ENCODE measurements at regions not wholly inside any gene's neighbourhood (a gene's known extent, or its start where the extent isn't known, plus 50 kb on each side); places are given as distances from the start of the nearest gene placed in this dataset.
A peak's percentile ranks its signal among the peaks of the same experiment; 100 is the strongest.

- Histone ChIP-seq H3K36me3 (ENCODE audit: control insufficient read depth, insufficient read depth, low read length) (no peaks in the 10 kb centered on the region), H3K27ac (ENCODE audit: low read depth, low read length) (peak overlapping the region; percentile 79), H3K4me1 (ENCODE audit: control insufficient read depth, insufficient read depth, low read length) (no peaks in the 10 kb centered on the region), H3K4me3 (ENCODE audit: low read depth, low read length) (no peak overlapping the region), H3K27me3 (ENCODE audit: control insufficient read depth, insufficient read depth, low read length) (no peaks in the 10 kb centered on the region), H3K9me3 (ENCODE audit: control insufficient read depth, insufficient read depth, low read length) (no peaks in the 10 kb centered on the region)
- peak in 3 of 6 donors; percentile 6 to 68 (median 56) for DNase-seq (ENCODE audit: low read depth in 4 of 6, low spot score in 6 of 6)
- WGBS (ENCODE audit: insufficient coverage): 17% methylated on average over 2 of the region's 2 CpGs
Measured at GRCh38 chr12:20211981-20212421, 156.3 kb upstream of the PDE3A start.

GRCh38 chr12:20212658-20213555 lies 155.4 kb upstream of the PDE3A start:
- Histone ChIP-seq H3K9me3 (ENCODE audit: control insufficient read depth, insufficient read depth, low read length) (no peaks in the 10 kb centered on the region), H3K27me3 (ENCODE audit: control insufficient read depth, insufficient read depth, low read length) (no peaks in the 10 kb centered on the region), H3K27ac (ENCODE audit: low read depth, low read length) (peak overlapping the region; percentile 79), H3K4me3 (ENCODE audit: low read depth, low read length) (peak overlapping the region; percentile 9), H3K4me1 (ENCODE audit: control insufficient read depth, insufficient read depth, low read length) (no peaks in the 10 kb centered on the region), H3K36me3 (ENCODE audit: control insufficient read depth, insufficient read depth, low read length) (no peaks in the 10 kb centered on the region)
- peak; percentile 70 to 95 (median 76) for DNase-seq (ENCODE audit: low read depth in 4 of 6, low spot score in 6 of 6)
- WGBS (ENCODE audit: insufficient coverage): 14% methylated on average over 6 of the region's 9 CpGs

- DNase-seq (ENCODE audit: low read depth in 4 of 6, low spot score in 6 of 6): no peak
- H3K4me3 ChIP-seq (ENCODE audit: low read depth, low read length): no peak overlapping the region
- no peak overlapping the region for H3K27ac ChIP-seq (ENCODE audit: low read depth, low read length)
- no CpG with 5 or more reads among the region's 7 CpGs for WGBS (ENCODE audit: insufficient coverage)
- H3K4me1 ChIP-seq (ENCODE audit: control insufficient read depth, insufficient read depth, low read length): no peaks in the 10 kb centered on the region
- no peaks in the 10 kb centered on the region for H3K36me3 ChIP-seq (ENCODE audit: control insufficient read depth, insufficient read depth, low read length)
- no peaks in the 10 kb centered on the region for H3K9me3 ChIP-seq (ENCODE audit: control insufficient read depth, insufficient read depth, low read length)
- H3K27me3 ChIP-seq (ENCODE audit: control insufficient read depth, insufficient read depth, low read length): no peaks in the 10 kb centered on the region
Measured at GRCh38 chr12:20213723-20214625, 154.4 kb upstream of the PDE3A start.

- H3K27me3 ChIP-seq (ENCODE audit: control insufficient read depth, insufficient read depth, low read length): no peaks in the 10 kb centered on the region
- H3K4me1 ChIP-seq (ENCODE audit: control insufficient read depth, insufficient read depth, low read length): no peaks in the 10 kb centered on the region
- no peaks in the 10 kb centered on the region for H3K36me3 ChIP-seq (ENCODE audit: control insufficient read depth, insufficient read depth, low read length)
- no peak overlapping the region for H3K4me3 ChIP-seq (ENCODE audit: low read depth, low read length)
- no peak overlapping the region for H3K27ac ChIP-seq (ENCODE audit: low read depth, low read length)
- no peaks in the 10 kb centered on the region for H3K9me3 ChIP-seq (ENCODE audit: control insufficient read depth, insufficient read depth, low read length)
- no CpG with 5 or more reads among the region's 1 CpG for WGBS (ENCODE audit: insufficient coverage)
- DNase-seq (ENCODE audit: low read depth in 4 of 6, low spot score in 6 of 6): no peak
Measured at GRCh38 chr12:20220339-20220738, 148.0 kb upstream of the PDE3A start.

GRCh38 chr12:20232931-20233675 lies 135.2 kb upstream of the PDE3A start:
- Histone ChIP-seq H3K4me1 (ENCODE audit: control insufficient read depth, insufficient read depth, low read length) (no peaks in the 10 kb centered on the region), H3K27ac (ENCODE audit: low read depth, low read length) (no peak overlapping the region), H3K4me3 (ENCODE audit: low read depth, low read length) (no peak overlapping the region), H3K9me3 (ENCODE audit: control insufficient read depth, insufficient read depth, low read length) (no peaks in the 10 kb centered on the region), H3K36me3 (ENCODE audit: control insufficient read depth, insufficient read depth, low read length) (no peaks in the 10 kb centered on the region), H3K27me3 (ENCODE audit: control insufficient read depth, insufficient read depth, low read length) (no peaks in the 10 kb centered on the region)
- no peak for DNase-seq (ENCODE audit: low read depth in 4 of 6, low spot score in 6 of 6)
- no CpG with 5 or more reads among the region's 5 CpGs for WGBS (ENCODE audit: insufficient coverage)

- no peaks in the 10 kb centered on the region for H3K36me3 ChIP-seq (ENCODE audit: control insufficient read depth, insufficient read depth, low read length)
- no peaks in the 10 kb centered on the region for H3K4me1 ChIP-seq (ENCODE audit: control insufficient read depth, insufficient read depth, low read length)
- H3K9me3 ChIP-seq (ENCODE audit: control insufficient read depth, insufficient read depth, low read length): no peaks in the 10 kb centered on the region
- H3K4me3 ChIP-seq (ENCODE audit: low read depth, low read length): no peak overlapping the region
- H3K27me3 ChIP-seq (ENCODE audit: control insufficient read depth, insufficient read depth, low read length): no peaks in the 10 kb centered on the region
- no peak for DNase-seq (ENCODE audit: low read depth in 4 of 6, low spot score in 6 of 6)
- no CpG with 5 or more reads among the region's 6 CpGs for WGBS (ENCODE audit: insufficient coverage)
- no peak overlapping the region for H3K27ac ChIP-seq (ENCODE audit: low read depth, low read length)
Measured at GRCh38 chr12:20234474-20234873, 133.9 kb upstream of the PDE3A start.

GRCh38 chr12:20237091-20237490 lies 131.2 kb upstream of the PDE3A start:
- WGBS (ENCODE audit: insufficient coverage): 93% methylated on average over 7 of the region's 7 CpGs
- Histone ChIP-seq H3K4me1 (ENCODE audit: control insufficient read depth, insufficient read depth, low read length) (no peaks in the 10 kb centered on the region), H3K4me3 (ENCODE audit: low read depth, low read length) (no peak overlapping the region), H3K9me3 (ENCODE audit: control insufficient read depth, insufficient read depth, low read length) (no peaks in the 10 kb centered on the region), H3K27me3 (ENCODE audit: control insufficient read depth, insufficient read depth, low read length) (no peaks in the 10 kb centered on the region), H3K27ac (ENCODE audit: low read depth, low read length) (no peak overlapping the region), H3K36me3 (ENCODE audit: control insufficient read depth, insufficient read depth, low read length) (no peaks in the 10 kb centered on the region)
- no peak for DNase-seq (ENCODE audit: low read depth in 4 of 6, low spot score in 6 of 6)

GRCh38 chr12:20245491-20245890 lies 122.8 kb upstream of the PDE3A start:
- peak in 1 of 6 donors; percentile 2 for DNase-seq (ENCODE audit: low read depth in 4 of 6, low spot score in 6 of 6)

GRCh38 chr12:20248646-20249045 lies 119.7 kb upstream of the PDE3A start:
- WGBS (ENCODE audit: insufficient coverage): no CpG with 5 or more reads among the region's 3 CpGs
- H3K27ac ChIP-seq (ENCODE audit: low read depth, low read length): no peak overlapping the region

More at GRCh38 chr12:20245491-20245890, 122.8 kb upstream of the PDE3A start:
- Histone ChIP-seq H3K4me3 (ENCODE audit: low read depth, low read length) (no peak overlapping the region), H3K9me3 (ENCODE audit: control insufficient read depth, insufficient read depth, low read length) (peaks cover 2% of the 10 kb centered on the region), H3K27me3 (ENCODE audit: control insufficient read depth, insufficient read depth, low read length) (no peaks in the 10 kb centered on the region), H3K27ac (ENCODE audit: low read depth, low read length) (no peak overlapping the region), H3K4me1 (ENCODE audit: control insufficient read depth, insufficient read depth, low read length) (no peaks in the 10 kb centered on the region), H3K36me3 (ENCODE audit: control insufficient read depth, insufficient read depth, low read length) (no peaks in the 10 kb centered on the region)
- 80% methylated on average over 1 of the region's 1 CpG for WGBS (ENCODE audit: insufficient coverage)

More at GRCh38 chr12:20248646-20249045, 119.7 kb upstream of the PDE3A start:
- no peaks in the 10 kb centered on the region for H3K36me3 ChIP-seq (ENCODE audit: control insufficient read depth, insufficient read depth, low read length)
- peaks cover 2% of the 10 kb centered on the region for H3K9me3 ChIP-seq (ENCODE audit: control insufficient read depth, insufficient read depth, low read length)
- DNase-seq (ENCODE audit: low read depth in 4 of 6, low spot score in 6 of 6): no peak
- no peaks in the 10 kb centered on the region for H3K27me3 ChIP-seq (ENCODE audit: control insufficient read depth, insufficient read depth, low read length)
- no peaks in the 10 kb centered on the region for H3K4me1 ChIP-seq (ENCODE audit: control insufficient read depth, insufficient read depth, low read length)
- no peak overlapping the region for H3K4me3 ChIP-seq (ENCODE audit: low read depth, low read length)

Data from spinal cord (tissue), 9 donors.